Neural crest cell (in vitro differentiated cells): ENCODE measurements at regions not wholly inside any gene's neighbourhood (a gene's known extent, or its start where the extent isn't known, plus 50 kb on each side); places are given as distances from the start of the nearest gene placed in this dataset.
A peak's percentile ranks its signal among the peaks of the same experiment; 100 is the strongest.

Source experiments
- DNase-seq: peaks from one replicate; pipeline ENCODE4 v3.0.0; 2021; ENCODE audit warnings: low read depth, mixed read lengths, low spot score
- H3K27ac Mint-ChIP-seq: one replicate; pipeline ENCODE4 v1.8.0; 2021; ENCODE audit warnings: mild to moderate bottlenecking, mixed read lengths; ENCODE audit not compliant: unreplicated experiment
- H3K27me3 Mint-ChIP-seq: 2 replicates; pipeline ENCODE4 v1.8.0; 2021; ENCODE audit warnings: low read depth, mild to moderate bottlenecking, mixed read lengths
- H3K36me3 Mint-ChIP-seq: 2 replicates; pipeline ENCODE4 v1.8.0; 2021; ENCODE audit warnings: low read depth, mild to moderate bottlenecking, mixed read lengths
- H3K4me1 Mint-ChIP-seq: 2 replicates; pipeline ENCODE4 v1.8.0; 2021; ENCODE audit warnings: mixed read lengths
- H3K4me3 Mint-ChIP-seq: one replicate; pipeline ENCODE4 v1.8.0; 2021; ENCODE audit warnings: mild to moderate bottlenecking, mixed read lengths
- H3K9me3 Mint-ChIP-seq: 2 replicates; pipeline ENCODE4 v1.8.0; 2021; ENCODE audit warnings: mixed read lengths
- CTCF ChIP-seq: fragments of 200-600 bp; sonication (generic); conservative IDR thresholded peaks from 2 replicates; pipeline ENCODE4 v1.5.0; 2021; ENCODE audit warnings: antibody characterized with exemption, mild to moderate bottlenecking

GRCh38 chr16:73775841-73776388 lies 520.7 kb upstream of the PSMD7 start:
- Mint-ChIP-seq H3K36me3 (no peaks in the 10 kb centered on the region), H3K4me1 (no peaks in the 10 kb centered on the region), H3K9me3 (no peaks in the 10 kb centered on the region), H3K27ac (peak overlapping the region; percentile 12), H3K4me3 (no peak overlapping the region), H3K27me3 (no peaks in the 10 kb centered on the region)
- no peak for DNase-seq
- no peak for TF ChIP-seq CTCF

GRCh38 chr16:73771196-73772064 lies 525.2 kb upstream of the PSMD7 start:
- no peak for TF ChIP-seq CTCF

GRCh38 chr16:73768786-73769203 lies 527.8 kb upstream of the PSMD7 start:
- TF ChIP-seq CTCF: no peak
- H3K36me3 Mint-ChIP-seq: no peaks in the 10 kb centered on the region
- H3K4me1 Mint-ChIP-seq: peaks cover 4% of the 10 kb centered on the region
- DNase-seq: no peak
- no peak overlapping the region for H3K27ac Mint-ChIP-seq
- H3K4me3 Mint-ChIP-seq: no peak overlapping the region
- no peaks in the 10 kb centered on the region for H3K9me3 Mint-ChIP-seq
- H3K27me3 Mint-ChIP-seq: peaks cover 4% of the 10 kb centered on the region

More at GRCh38 chr16:73771196-73772064, 525.2 kb upstream of the PSMD7 start:
- Mint-ChIP-seq H3K4me3 (no peak overlapping the region), H3K4me1 (no peaks in the 10 kb centered on the region), H3K9me3 (no peaks in the 10 kb centered on the region), H3K36me3 (no peaks in the 10 kb centered on the region), H3K27me3 (no peaks in the 10 kb centered on the region), H3K27ac (no peak overlapping the region)
- DNase-seq: no peak

GRCh38 chr16:73764321-73764720 lies 532.3 kb upstream of the PSMD7 start:
- Mint-ChIP-seq H3K4me1 (peaks cover 4% of the 10 kb centered on the region), H3K4me3 (no peak overlapping the region), H3K9me3 (peaks cover 4% of the 10 kb centered on the region), H3K27me3 (peaks cover 4% of the 10 kb centered on the region), H3K27ac (no peak overlapping the region), H3K36me3 (peaks cover 4% of the 10 kb centered on the region)
- TF ChIP-seq CTCF: no peak
- no peak for DNase-seq

- no peaks in the 10 kb centered on the region for H3K27me3 Mint-ChIP-seq
- H3K4me3 Mint-ChIP-seq: no peak overlapping the region
- H3K9me3 Mint-ChIP-seq: peaks cover 10% of the 10 kb centered on the region
- TF ChIP-seq CTCF: no peak
- H3K4me1 Mint-ChIP-seq: peaks cover 15% of the 10 kb centered on the region
- H3K36me3 Mint-ChIP-seq: peaks cover 8% of the 10 kb centered on the region
- H3K27ac Mint-ChIP-seq: peak overlapping the region; percentile 76
- DNase-seq: no peak
Observed at GRCh38 chr16:73756289-73757178, 540.1 kb upstream of the PSMD7 start.
